AG04450 (cell line): ENCODE measurements at regions not wholly inside any gene's neighbourhood (a gene's known extent, or its start where the extent isn't known, plus 50 kb on each side); places are given as distances from the start of the nearest gene placed in this dataset.

Source experiments
- CTCF ChIA-PET: fragments of 300-600, 350-600 bp; formaldehyde crosslinking; extraction: SDS; loops from one replicate; lab custom pipeline; 2022; ENCODE audit warnings: antibody characterized with exemption, inconsistent platforms; lab: Charles Lee
- POLR2A ChIA-PET: fragments of 350-600 bp; formaldehyde crosslinking; extraction: SDS; loops from one replicate; lab custom pipeline; 2021; ENCODE audit warnings: antibody characterized with exemption, inconsistent platforms; lab: Yijun Ruan, JAX
- DNase-seq: peaks from one replicate; pipeline ENCODE4 v3.0.0-alpha.2; 2011; ENCODE audit warnings: low read depth, low spot score
- H3K27ac ChIP-seq: one replicate; pipeline ENCODE4 v1.5.1; 2012; ENCODE audit warnings: low read depth, low read length, control low read depth
- H3K27me3 ChIP-seq: one replicate; pipeline ENCODE4 v1.6.0; 2012; ENCODE audit warnings: low read length; ENCODE audit not compliant: control insufficient read depth, insufficient read depth
- H3K4me3 ChIP-seq: 2 replicates; pipeline ENCODE4 v1.5.1; 2011; ENCODE audit warnings: mild to moderate bottlenecking, low read depth, low read length, control low read depth
- H3K9me3 ChIP-seq: 2 replicates; pipeline ENCODE4 v1.5.1; 2012; ENCODE audit warnings: low read length; ENCODE audit not compliant: control insufficient read depth, insufficient read depth
- TF ChIP-seq, protein P1 (sequence below): IDR thresholded peaks from 2 replicates; pipeline ENCODE4 v1.5.1; 2011; ENCODE audit warnings: low read depth, low read length, control low read depth, inconsistent platforms

- CTCF ChIA-PET = no interaction called here
- POLR2A ChIA-PET = no interaction called here
- H3K27ac ChIP-seq = no peak overlapping the region
- DNase-seq = no peak
- no peaks in the 10 kb centered on the region for H3K27me3 ChIP-seq
- TF ChIP-seq, protein P1, sequence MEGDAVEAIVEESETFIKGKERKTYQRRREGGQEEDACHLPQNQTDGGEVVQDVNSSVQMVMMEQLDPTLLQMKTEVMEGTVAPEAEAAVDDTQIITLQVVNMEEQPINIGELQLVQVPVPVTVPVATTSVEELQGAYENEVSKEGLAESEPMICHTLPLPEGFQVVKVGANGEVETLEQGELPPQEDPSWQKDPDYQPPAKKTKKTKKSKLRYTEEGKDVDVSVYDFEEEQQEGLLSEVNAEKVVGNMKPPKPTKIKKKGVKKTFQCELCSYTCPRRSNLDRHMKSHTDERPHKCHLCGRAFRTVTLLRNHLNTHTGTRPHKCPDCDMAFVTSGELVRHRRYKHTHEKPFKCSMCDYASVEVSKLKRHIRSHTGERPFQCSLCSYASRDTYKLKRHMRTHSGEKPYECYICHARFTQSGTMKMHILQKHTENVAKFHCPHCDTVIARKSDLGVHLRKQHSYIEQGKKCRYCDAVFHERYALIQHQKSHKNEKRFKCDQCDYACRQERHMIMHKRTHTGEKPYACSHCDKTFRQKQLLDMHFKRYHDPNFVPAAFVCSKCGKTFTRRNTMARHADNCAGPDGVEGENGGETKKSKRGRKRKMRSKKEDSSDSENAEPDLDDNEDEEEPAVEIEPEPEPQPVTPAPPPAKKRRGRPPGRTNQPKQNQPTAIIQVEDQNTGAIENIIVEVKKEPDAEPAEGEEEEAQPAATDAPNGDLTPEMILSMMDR = no peak
- H3K4me3 ChIP-seq = no peak overlapping the region
- H3K9me3 ChIP-seq = no peaks in the 10 kb centered on the region
These were observed 370.2 kb upstream of the E2F7 start for GRCh38 chr12:77435446-77436091.

- Histone ChIP-seq H3K27ac (no peak overlapping the region), H3K27me3 (no peaks in the 10 kb centered on the region), H3K4me3 (no peak overlapping the region), H3K9me3 (no peaks in the 10 kb centered on the region)
- POLR2A ChIA-PET = no interaction called here
- CTCF ChIA-PET = no interaction called here
- TF ChIP-seq, protein P1 = no peak
- no peak for DNase-seq
These were observed 368.4 kb upstream of the E2F7 start for GRCh38 chr12:77433799-77434198.

- POLR2A ChIA-PET = no interaction called here
- H3K9me3 ChIP-seq = no peaks in the 10 kb centered on the region
- TF ChIP-seq, protein P1 = no peak
- no peak overlapping the region for H3K27ac ChIP-seq
- no peak for DNase-seq
- H3K27me3 ChIP-seq = no peaks in the 10 kb centered on the region
- CTCF ChIA-PET = interaction anchor here (0.6 to 1.2 kb wide), 2 partner anchors 12 to 27 kb away, joined by 3 read pairs; no protein-coding TSS in a partner anchor
- no peak overlapping the region for H3K4me3 ChIP-seq
These were observed 364.1 kb upstream of the E2F7 start for GRCh38 chr12:77429426-77429825.

GRCh38 chr12:77421152-77421551 is 355.8 kb upstream of the E2F7 start:
- POLR2A ChIA-PET = no interaction called here
- TF ChIP-seq, protein P1 = no peak
- DNase-seq = no peak
- H3K9me3 ChIP-seq = no peaks in the 10 kb centered on the region
- H3K4me3 ChIP-seq = no peak overlapping the region
- H3K27me3 ChIP-seq = no peaks in the 10 kb centered on the region
- CTCF ChIA-PET = no interaction called here
- H3K27ac ChIP-seq = no peak overlapping the region

DNA sequence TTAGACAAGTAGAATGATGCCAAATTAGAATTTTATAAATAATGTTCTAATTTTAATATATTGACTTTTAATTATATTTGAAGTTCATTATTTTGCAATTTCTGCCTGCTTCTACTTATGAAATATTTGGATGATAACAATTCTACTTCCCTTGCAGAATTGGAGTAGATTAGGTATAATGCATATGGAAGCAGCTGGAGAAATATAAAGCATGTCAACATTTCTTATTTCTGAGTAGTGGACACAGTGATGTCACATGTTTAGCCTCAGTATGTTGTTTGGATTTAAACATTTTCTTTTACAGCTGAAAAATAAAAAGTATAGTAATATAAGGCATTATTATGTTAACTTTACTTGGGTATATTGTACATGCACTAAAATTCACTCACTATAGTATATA is 344.2 kb upstream of the E2F7 start:
- no peak overlapping the region for H3K27ac ChIP-seq
- no peak overlapping the region for H3K4me3 ChIP-seq
- ChIA-PET CTCF (no interaction called here), POLR2A (no interaction called here)
- no peak for DNase-seq
- TF ChIP-seq, protein P1 = no peak
- H3K27me3 ChIP-seq = no peaks in the 10 kb centered on the region
- no peaks in the 10 kb centered on the region for H3K9me3 ChIP-seq
